ENCODE measurements at regions not wholly inside any gene's neighbourhood (a gene's known extent, or its start where the extent isn't known, plus 50 kb on each side); places are given as distances from the start of the nearest gene placed in this dataset.

DNA sequence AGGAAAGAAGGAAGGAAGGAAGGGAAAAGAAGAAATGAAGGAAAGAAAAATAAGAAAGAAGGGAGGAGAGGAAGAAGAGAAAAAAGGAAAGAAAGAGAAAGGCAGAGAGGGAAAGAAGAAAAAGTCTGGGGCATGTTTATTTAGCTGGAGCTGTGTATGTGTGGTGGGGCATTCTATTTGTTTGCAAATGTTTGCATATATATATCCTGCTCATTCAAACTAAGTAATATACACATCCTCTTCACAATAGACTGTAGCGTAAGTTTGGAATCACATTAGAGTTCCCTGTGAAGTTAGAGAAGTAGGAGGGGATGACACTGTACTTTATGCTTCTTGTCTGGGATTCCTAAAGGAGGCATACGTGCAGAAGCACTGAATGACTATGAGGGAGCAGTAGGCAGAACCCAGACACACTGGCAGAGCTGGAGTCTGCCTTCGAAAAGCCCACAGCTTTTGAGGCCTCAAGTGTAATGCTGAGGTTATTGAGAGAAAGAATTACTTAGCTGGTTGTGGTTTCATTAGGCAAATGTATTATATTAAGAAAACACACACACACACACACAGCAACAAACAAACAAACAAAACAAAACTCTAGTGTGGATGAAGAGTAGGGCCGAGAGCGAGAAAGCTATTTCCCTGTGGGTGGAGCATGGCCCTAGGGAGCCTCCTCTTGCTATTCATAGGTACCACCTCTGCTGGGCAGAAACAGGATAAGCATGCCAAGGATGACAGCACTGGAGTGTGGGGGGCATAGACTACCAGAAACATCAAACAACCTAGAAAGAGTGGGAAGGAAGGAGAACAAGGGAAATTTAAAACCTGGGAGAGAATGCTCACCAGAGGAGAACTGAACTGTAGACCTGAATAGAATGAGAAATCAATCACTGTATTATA, 905.1 kb upstream of the NXPH2 start:
- no peak for TF ChIP-seq SALL2 (tag by site-specific recombination; IDR thresholded peaks at IDR 0.05; ENCODE audit: borderline replicate concordance)
- TF ChIP-seq, protein P1, sequence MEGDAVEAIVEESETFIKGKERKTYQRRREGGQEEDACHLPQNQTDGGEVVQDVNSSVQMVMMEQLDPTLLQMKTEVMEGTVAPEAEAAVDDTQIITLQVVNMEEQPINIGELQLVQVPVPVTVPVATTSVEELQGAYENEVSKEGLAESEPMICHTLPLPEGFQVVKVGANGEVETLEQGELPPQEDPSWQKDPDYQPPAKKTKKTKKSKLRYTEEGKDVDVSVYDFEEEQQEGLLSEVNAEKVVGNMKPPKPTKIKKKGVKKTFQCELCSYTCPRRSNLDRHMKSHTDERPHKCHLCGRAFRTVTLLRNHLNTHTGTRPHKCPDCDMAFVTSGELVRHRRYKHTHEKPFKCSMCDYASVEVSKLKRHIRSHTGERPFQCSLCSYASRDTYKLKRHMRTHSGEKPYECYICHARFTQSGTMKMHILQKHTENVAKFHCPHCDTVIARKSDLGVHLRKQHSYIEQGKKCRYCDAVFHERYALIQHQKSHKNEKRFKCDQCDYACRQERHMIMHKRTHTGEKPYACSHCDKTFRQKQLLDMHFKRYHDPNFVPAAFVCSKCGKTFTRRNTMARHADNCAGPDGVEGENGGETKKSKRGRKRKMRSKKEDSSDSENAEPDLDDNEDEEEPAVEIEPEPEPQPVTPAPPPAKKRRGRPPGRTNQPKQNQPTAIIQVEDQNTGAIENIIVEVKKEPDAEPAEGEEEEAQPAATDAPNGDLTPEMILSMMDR (tag by site-specific recombination; IDR thresholded peaks at IDR 0.05) = no peak
- TF ChIP-seq, protein P2, sequence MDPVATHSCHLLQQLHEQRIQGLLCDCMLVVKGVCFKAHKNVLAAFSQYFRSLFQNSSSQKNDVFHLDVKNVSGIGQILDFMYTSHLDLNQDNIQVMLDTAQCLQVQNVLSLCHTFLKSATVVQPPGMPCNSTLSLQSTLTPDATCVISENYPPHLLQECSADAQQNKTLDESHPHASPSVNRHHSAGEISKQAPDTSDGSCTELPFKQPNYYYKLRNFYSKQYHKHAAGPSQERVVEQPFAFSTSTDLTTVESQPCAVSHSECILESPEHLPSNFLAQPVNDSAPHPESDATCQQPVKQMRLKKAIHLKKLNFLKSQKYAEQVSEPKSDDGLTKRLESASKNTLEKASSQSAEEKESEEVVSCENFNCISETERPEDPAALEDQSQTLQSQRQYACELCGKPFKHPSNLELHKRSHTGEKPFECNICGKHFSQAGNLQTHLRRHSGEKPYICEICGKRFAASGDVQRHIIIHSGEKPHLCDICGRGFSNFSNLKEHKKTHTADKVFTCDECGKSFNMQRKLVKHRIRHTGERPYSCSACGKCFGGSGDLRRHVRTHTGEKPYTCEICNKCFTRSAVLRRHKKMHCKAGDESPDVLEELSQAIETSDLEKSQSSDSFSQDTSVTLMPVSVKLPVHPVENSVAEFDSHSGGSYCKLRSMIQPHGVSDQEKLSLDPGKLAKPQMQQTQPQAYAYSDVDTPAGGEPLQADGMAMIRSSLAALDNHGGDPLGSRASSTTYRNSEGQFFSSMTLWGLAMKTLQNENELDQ (tag by site-specific recombination; IDR thresholded peaks at IDR 0.05; ENCODE audit: low read depth) = no peak
- TF ChIP-seq YY1 (tag by site-specific recombination; IDR thresholded peaks at IDR 0.05) = no peak
- peak; percentile 68 for TF ChIP-seq EGR2 (tag by site-specific recombination; IDR thresholded peaks at IDR 0.05; ENCODE audit: low read depth)
- no peak for TF ChIP-seq YY2 (tag by site-specific recombination; IDR thresholded peaks at IDR 0.05)
- no peak for TF ChIP-seq GLI4 (tag by site-specific recombination; IDR thresholded peaks at IDR 0.05)
- TF ChIP-seq ZNF23 (tag by site-specific recombination; IDR thresholded peaks at IDR 0.05; ENCODE audit: borderline replicate concordance) = no peak
